Activated CD8-positive, alpha-beta memory T cell treated with anti-CD3 and anti-CD28 coated beads, Interleukin-2, amount 50 U/mL, for 48 hours (primary cell): ENCODE measurements at regions not wholly inside any gene's neighbourhood (a gene's known extent, or its start where the extent isn't known, plus 50 kb on each side); places are given as distances from the start of the nearest gene placed in this dataset.
"Not testable (repeated sequence)": the region's sequence is repeated elsewhere in the genome, so short reads cannot be mapped to it uniquely, and the experiment has no call there.

Source experiments
- DNase-seq: peaks from one replicate; pipeline ENCODE4 v3.0.0-alpha.2; 2020

DNA sequence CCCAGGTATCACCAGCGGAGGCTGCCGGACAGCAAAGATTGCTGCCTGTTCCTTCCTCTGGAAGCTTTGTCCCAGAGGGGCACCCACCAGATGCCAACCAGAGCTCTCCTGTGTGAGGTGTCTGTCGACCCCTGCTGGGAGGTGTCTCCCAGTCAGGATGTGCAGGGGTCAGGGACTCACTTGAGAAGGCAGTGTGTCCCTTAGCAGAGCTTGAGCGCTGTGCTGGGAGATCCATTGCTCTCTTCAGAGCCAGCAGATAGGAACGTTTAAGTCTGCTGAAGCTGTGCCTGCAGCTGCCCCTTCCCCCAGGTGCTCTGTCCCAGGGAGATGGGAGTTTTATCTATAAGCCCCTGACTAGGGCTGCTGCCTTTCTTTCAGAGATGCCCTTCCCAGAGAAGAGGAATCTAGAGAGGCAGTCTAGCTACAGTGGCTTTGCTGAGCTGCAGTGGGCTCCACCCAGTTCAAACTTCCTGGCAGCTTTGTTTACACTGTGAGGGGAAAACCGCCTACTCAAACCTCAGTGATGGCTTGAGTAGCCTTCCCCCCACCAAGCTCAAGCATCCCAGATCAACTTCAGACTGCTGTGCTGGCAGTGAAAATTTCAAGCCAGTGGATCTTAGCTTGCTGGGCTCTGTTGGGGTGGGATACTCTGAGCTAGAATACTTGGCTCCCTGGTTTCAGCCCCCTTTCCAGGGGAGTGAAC lies 253.7 kb downstream of the SPATA31A6 start:
- not testable (repeated sequence) for DNase-seq

DNA sequence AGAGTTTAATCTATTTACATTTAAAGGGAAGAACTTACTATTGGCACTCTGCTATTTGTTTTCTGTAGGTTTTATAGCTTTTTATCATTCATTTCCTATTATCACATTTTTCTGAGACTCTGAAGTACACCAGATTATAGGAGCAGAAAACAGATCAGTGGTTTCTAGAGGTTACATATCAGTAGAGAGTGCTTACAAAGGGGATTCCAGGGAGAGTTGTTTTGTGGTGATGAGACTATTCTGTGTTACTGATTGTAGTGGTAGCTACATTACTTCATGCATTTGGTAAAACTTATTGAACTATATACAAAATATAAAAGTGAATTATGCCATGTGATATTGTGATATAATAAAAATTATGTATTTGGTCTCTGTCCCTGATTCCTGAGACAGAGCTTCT lies 259.2 kb downstream of the SPATA31A6 start:
- not testable (repeated sequence) for DNase-seq

DNA sequence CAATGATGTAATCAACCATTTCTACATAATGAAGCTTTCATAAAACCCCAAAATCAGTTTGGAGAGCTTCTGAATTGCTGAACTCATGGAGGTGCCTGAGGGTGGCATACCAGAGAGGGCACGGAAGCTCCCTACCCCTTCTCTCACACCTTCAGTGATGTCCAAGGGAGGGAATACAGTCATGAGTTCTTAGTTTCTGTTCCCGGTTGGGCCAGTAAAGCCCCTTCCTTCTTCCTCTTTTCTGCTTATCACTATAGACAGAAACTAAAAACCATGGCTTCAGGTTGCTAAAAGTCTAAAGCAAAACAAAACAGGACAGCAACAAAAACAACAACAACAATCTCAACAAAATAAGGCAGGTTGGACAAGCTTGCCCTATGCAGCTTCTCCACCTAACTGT lies 260.0 kb downstream of the SPATA31A6 start:
- not testable (repeated sequence) for DNase-seq

DNA sequence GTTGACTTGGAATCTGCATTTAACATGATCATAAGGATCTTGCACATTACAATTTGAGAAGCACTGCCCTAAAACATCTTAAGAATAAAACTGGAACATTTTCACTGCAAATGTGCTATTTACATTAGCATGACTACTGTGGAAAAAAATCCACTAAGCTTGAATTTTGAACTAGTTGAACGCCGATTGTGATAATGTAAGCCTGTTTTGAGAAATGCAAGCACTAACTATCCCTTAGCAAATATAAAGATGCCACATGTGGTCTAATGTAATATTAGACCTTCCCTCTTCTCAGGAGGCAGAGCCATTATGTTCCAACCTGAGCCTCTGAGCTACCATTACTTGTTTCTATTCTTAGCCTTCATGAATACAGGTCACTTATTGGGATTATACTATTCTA lies 278.0 kb downstream of the SPATA31A6 start:
- not testable (repeated sequence) for DNase-seq

DNA sequence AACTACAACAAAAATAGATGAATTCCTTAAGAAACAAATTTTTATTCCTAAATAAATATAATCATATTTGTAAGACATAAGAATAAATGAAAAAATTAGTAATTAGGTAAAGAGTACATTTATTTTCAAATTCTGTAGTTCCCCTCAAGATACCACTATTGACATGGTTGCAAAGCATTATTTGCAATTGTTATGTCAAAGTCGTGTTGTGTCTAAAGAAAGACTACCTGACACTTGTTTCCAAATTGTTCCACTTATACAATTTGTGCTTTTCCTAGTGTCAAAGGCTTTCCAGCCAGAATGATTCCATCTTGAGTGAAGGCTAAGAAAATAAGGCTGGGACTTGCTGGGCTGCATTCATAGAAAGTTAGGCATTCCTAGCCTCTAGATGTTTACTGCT lies 278.4 kb downstream of the SPATA31A6 start:
- not testable (repeated sequence) for DNase-seq

DNA sequence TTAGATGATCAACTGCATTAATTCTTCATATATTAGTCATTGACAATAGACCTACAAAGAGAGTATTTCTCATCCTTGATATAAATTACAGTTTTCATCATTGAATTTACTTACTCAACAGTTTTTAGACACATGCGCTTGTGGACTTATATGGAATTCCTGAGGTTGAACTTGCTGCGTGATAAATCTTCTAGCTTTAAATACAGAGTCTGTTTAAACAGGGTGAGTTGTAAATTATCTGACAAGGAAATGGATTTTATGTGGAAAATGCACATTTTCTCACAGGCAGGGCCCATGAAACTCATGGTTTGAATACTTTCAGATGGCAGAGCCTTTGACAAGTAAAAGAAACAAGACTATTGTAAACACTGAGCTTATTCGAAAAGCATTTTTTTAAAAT lies 280.5 kb downstream of the SPATA31A6 start:
- not testable (repeated sequence) for DNase-seq

DNA sequence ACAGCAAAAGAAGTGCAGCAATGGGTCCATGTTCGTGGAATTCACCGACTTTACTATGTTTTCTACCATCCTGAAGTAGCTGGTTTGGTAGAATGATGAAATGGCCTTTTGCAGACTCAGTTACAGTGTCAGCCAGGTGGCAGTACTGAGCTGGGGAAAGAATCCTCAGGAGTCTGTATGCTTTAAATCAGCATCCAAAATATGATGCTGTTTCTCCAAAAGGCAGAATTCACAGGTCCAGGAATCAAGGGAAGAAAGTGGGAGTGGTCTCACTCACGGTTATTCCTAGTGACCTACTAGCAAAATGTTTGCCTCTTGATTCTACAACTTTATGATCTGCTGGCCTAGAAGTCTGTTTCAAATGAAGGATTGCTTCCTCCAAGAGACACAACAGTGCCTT lies 287.1 kb downstream of the SPATA31A6 start:
- DNase-seq = not testable (repeated sequence)

DNA sequence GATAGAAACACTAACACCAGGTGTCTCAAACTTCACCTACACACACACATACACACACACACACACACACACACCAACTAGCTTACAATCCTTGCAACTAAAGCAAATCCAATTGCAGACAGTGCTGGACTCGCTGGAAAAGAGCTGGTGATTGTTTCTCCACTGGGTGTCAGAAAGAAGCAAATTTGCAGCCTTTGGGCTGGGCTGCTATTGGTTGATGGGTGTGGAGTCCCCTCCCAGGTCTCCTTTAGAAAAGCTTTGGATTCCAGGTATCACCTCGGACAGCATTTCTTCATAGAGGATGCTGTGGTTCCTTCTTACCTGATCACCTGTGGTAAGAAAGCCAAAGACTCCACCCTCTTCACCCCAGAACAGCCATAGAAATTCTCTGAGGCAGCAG lies 307.5 kb downstream of the SPATA31A6 start:
- DNase-seq = not testable (repeated sequence)

DNA sequence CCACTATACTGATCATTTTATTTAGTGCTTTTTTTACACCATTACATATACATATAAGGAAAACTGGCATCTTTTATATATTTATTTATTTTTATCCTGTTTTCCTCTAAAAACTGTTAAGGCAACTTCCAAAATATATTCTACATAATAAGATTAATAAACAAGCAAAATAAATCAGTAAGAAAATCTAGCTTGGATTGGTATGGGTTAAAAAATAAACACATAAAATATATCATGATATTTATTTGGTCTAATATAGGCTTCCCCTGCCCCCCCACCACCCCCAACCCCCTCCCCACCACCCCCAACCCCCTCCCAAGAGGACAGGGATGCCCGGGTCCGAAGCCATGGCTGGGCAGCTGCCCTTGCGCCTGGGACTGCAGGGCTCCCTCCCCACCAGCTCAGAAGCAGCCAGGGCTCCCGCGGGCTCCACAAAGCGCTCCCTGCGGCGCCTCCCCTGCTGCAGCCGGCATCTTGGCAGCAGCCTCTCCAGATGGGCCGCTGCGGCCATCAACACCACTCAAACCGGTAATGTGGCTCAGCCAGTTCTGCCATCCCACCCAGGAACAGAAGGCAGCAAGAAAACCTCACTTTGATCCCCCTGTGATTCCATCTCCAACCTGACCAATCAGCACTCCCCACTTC lies 319.3 kb downstream of the SPATA31A6 start:
- DNase-seq = not testable (repeated sequence)

DNA sequence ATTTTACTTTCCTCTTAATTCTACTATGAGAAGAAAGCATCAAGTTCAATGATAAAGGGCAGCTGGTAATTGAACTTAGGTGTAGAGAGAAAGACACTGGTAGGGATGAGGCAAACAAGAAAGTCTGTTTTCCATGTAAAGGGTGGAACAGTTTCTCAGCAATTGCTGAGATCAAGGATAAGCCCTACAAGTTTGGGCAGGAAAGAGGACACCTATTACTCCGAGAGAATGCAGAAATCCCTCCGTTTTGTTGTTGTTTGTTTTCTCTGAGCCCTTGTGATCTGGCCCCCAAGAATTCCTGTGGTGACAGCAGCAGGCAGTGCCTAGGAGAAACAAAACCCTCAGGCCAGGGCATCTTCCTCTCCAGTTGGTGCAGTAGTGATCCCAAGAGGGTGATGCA lies 324.7 kb downstream of the SPATA31A6 start:
- not testable (repeated sequence) for DNase-seq

DNA sequence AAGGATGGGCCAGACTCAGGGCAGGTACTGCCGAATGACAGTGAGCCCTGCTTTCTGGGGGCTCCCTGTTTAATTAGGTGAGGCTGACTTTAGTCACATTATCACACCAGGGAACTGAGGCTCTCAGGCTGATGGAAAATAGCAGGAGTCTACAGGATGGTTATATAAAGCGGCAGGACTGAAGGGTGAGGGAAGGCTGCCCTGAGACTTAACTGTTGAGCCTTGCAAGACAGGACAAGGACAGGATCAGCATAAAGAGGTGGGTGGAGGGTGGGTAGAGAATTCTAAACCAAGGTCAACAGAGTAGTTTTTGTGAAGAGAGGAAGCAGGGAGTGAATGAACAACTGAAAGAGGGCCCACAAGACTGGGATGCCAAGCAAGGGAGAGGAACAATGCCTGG lies 330.1 kb downstream of the SPATA31A6 start:
- not testable (repeated sequence) for DNase-seq

DNA sequence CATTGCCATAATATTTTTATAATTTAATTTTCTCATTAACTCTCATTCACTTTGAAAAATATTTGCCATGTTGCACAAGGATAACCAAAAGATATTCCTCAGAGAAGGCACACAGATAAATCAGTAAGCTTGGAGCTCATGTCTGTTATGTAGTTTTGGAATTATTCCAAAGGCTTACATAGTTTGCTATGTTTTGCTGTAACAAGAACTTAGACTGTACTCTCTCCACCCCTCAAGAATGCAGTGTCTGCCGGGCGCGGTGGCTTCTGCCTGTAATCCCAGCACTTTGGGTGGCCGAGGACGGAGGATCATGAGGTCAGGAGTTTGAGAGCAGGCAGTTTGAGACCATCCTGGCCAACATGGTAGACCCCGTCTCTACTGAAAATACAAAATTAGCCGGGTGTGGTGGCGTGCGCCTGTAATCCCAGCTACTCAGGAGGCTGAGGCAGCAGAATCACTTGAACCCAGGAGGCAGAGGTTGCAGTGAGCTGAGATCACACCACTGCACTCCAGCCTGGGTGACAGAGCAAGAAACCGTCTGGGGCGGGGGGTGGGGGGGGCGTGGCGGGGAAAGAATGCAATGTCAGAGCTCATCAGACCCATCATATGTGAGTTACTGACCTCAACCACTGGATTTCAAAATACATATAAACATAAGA lies 351.0 kb downstream of the SPATA31A6 start:
- not testable (repeated sequence) for DNase-seq

DNA sequence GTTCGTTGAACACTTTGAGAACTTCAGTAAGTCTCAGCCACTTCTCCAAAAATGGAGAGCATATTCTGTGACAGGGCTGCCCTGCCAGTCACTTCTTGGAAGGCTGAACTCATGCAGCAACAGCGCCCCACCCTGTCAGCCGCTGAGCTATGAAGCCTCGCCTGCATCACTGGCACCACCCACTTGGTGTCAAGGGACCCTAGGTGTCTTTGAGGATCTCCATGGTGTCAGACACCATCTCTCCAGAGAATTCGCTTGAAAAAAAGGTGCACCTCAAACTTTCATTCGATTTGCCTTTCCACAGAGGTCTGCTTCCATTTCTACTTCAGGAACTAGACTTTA lies 351.5 kb downstream of the SPATA31A6 start:
- DNase-seq = peak; percentile 55

DNA sequence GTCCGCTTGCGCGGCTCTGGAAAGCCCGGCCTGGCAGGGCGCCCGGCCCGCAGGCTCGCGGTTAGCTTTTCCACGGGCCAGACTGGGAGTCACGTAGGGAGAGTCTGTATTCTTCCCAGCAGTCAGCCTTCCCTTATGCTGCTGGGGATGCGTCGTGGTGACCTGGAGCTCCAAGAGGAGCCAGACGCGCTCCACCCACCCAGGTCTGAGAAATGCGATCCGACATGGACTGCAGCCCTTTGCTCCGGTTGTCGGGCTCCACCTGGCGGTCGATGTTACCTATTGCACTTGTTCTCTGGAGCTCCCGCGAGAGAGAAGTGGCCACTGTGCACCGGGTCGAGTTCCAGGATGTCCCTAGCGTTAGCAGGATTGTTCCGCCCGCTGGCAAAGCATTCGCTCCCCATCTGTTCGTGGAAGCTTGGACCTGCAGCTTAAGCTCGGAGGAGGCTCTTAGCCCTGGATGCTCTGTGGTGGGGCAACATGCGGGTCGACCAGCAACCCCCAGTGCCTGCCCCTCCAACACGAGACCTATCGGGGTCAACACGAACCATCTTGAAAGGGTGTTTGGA lies 367.4 kb downstream of the SPATA31A6 start:
- peak; percentile 54 for DNase-seq

DNA sequence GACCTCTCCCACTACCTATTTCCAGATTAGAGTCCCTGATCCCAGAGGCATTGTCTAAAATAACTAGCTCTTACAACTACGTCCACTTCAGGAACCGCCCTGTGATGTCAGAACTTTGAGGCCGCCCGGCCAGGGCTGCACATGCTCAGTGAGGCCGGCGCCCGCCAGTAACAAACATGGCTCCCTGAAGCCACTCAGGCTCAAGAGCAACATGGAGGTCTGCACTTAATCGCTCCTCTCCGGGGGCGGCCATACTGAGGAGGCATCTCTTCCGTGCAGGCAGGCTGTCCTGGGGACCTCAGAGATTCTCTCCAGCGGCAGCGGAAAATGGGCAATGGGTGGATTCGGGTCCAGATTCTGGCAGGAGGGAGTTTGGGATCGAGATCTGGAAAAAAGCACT lies 385.1 kb downstream of the SPATA31A6 start:
- not testable (repeated sequence) for DNase-seq

DNA sequence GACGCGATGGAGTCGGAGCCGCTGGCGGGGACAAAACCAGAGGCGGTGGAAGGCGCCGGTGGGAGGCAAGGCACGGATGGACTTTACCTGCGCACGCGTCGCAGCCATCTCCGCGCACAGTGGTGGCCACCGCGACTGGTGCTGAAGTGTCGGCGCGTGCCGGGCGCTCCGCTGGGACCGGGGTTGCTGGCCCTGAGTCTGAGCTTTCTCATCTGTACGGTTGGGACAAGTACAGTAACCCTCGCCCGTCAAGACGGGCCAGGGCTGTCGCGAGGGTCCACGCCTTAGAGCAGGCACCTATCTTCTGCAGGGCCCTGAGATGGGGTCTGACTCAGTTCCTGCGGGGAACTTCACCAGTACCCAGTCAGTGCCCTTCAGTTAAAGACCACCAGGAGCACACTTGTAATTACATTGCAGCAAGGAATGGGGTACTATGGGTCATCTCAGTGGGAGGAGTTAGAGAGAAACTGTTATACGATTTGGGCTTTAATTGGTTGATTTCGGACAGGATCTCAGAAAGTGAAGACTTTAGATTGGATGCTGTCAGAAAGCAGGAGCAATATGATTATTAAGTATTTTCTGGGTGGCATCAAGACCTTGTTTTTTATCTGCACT lies 385.6 kb downstream of the SPATA31A6 start:
- DNase-seq = peak; percentile 59

DNA sequence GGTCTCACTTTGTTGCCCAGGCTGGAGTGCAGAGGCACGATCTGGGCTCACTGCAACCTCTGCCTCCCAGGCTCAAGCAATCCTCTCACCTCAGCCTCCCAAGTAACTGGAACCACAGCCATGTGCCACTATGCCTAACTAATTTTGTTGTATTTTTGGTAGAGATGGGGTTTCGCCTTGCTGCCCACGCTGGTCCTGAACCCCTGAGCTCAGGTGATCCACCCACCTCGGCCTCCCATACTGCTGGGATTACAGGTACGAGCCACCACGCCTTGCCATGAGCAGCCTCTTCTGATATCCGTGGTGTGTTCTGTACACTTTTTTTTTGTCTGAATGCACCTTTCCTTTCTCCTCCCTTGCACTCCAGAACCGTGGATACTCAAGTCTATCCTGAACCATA lies 394.4 kb downstream of the SPATA31A6 start:
- DNase-seq = not testable (repeated sequence)
